ENCODE measurements at regions not wholly inside any gene's neighbourhood (a gene's known extent, or its start where the extent isn't known, plus 50 kb on each side); places are given as distances from the start of the nearest gene placed in this dataset.

DNA sequence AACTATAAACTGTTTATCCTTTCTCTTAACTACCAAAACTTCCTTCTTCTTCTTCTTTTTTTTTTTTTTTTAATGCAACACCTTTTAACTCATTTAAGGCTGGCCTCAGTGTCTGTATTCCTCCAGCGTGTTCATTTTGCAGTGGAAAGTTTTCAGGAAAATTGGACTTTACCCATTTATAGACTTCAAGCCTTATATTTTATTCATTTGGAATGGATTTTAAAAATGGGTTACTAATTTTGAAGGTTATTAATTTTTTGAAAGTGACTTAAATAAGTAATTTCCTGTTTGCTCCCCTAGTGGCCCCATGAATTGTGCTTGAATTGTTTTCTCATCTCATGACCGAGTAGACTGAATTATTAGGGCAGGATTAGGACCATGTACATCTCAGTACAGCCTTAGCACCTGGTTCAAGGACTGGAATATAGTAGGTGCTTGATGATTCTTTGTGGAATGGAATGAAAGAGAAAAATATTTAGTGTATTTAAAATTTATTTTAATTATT, 282.7 kb downstream of the ANKRD50 start:
- Histone ChIP-seq H3K4me3 (ENCODE audit: low read depth, low read length, poor library complexity, severe bottlenecking) (no peak overlapping the region), H3K9me3 (ENCODE audit: low read length) (no peaks in the 10 kb centered on the region), H2AFZ (ENCODE audit: low read length) (no peak overlapping the region), H3K79me2 (ENCODE audit: insufficient read depth, low read depth, low read length) (no peaks in the 10 kb centered on the region), H3K36me3 (ENCODE audit: insufficient read depth, low read length) (no peaks in the 10 kb centered on the region), H4K20me1 (ENCODE audit: insufficient read depth, low read length) (no peaks in the 10 kb centered on the region), H3K4me2 (ENCODE audit: low read length) (no peak overlapping the region), H3K9me2 (ENCODE audit: insufficient read depth, low read length) (no peaks in the 10 kb centered on the region), H3K4me1 (ENCODE audit: insufficient read depth, low read length, poor library complexity, severe bottlenecking) (no peaks in the 10 kb centered on the region), H3K27ac (ENCODE audit: low read depth, low read length, poor library complexity, severe bottlenecking) (no peak overlapping the region)
- POLR2A ChIA-PET = interaction anchor here (0.7 kb wide), 1 partner anchor 1835 kb away, joined by 3 read pairs; no protein-coding TSS in a partner anchor
- DNase-seq (ENCODE audit: low spot score) = no peak
- TF ChIP-seq EZH2phosphoT487 (IDR thresholded peaks at IDR 0.05; ENCODE audit: borderline replicate concordance, low read depth, low read length) = no peak
- TF ChIP-seq, protein P1, sequence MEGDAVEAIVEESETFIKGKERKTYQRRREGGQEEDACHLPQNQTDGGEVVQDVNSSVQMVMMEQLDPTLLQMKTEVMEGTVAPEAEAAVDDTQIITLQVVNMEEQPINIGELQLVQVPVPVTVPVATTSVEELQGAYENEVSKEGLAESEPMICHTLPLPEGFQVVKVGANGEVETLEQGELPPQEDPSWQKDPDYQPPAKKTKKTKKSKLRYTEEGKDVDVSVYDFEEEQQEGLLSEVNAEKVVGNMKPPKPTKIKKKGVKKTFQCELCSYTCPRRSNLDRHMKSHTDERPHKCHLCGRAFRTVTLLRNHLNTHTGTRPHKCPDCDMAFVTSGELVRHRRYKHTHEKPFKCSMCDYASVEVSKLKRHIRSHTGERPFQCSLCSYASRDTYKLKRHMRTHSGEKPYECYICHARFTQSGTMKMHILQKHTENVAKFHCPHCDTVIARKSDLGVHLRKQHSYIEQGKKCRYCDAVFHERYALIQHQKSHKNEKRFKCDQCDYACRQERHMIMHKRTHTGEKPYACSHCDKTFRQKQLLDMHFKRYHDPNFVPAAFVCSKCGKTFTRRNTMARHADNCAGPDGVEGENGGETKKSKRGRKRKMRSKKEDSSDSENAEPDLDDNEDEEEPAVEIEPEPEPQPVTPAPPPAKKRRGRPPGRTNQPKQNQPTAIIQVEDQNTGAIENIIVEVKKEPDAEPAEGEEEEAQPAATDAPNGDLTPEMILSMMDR (conservative IDR thresholded peaks at IDR 0.05; ENCODE audit: low read length) = no peak
- no TSS peak for BruUV-seq (replicated peaks)
- intact Hi-C loops (cut with micrococcal nuclease; ENCODE audit: unreplicated experiment) = no loop called here
- CTCF ChIA-PET (ENCODE audit: unreplicated experiment) = no interaction called here

DNA sequence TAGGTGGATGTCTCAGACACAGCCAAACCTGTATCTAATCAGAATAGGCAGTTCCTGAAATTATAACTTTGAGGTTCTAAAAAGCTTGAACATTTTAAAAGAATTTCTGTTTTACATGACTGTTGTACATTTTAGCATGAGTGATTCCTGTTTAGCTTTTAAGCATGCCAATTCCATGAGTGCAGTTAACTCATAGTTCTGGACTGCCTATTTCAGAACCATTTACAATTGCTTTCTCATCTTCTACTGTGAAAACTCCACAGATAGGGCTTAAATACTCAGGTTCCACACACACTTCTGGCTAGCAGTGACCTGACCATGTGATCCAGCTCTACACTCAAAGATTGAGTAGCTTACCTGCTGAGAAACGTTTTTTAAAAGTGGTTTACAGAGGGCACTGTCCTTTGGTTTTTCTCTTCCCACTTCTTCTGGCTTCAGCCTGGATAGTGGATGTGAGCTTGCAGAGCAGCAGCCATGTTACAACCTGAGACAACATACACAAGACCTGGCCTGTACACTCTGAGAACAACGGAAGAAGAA, 280.8 kb downstream of the ANKRD50 start:
- TF ChIP-seq EZH2phosphoT487 (IDR thresholded peaks at IDR 0.05; ENCODE audit: borderline replicate concordance, low read depth, low read length) = no peak
- intact Hi-C loops (cut with micrococcal nuclease; ENCODE audit: unreplicated experiment) = no loop called here
- ChIA-PET CTCF (ENCODE audit: unreplicated experiment) (no interaction called here), POLR2A (no interaction called here)
- no peaks in the 10 kb centered on the region for H3K36me3 ChIP-seq (ENCODE audit: insufficient read depth, low read length)
- no peaks in the 10 kb centered on the region for H3K9me2 ChIP-seq (ENCODE audit: insufficient read depth, low read length)
- no peak for DNase-seq (ENCODE audit: low spot score)
- H3K27ac ChIP-seq (ENCODE audit: low read depth, low read length, poor library complexity, severe bottlenecking) = no peak overlapping the region
- no peaks in the 10 kb centered on the region for H3K79me2 ChIP-seq (ENCODE audit: insufficient read depth, low read depth, low read length)
- H3K4me3 ChIP-seq (ENCODE audit: low read depth, low read length, poor library complexity, severe bottlenecking) = no peak overlapping the region
- H3K4me2 ChIP-seq (ENCODE audit: low read length) = no peak overlapping the region
- no peaks in the 10 kb centered on the region for H4K20me1 ChIP-seq (ENCODE audit: insufficient read depth, low read length)
- H3K4me1 ChIP-seq (ENCODE audit: insufficient read depth, low read length, poor library complexity, severe bottlenecking) = no peaks in the 10 kb centered on the region
- no peaks in the 10 kb centered on the region for H3K9me3 ChIP-seq (ENCODE audit: low read length)
- no peak overlapping the region for H2AFZ ChIP-seq (ENCODE audit: low read length)
- BruUV-seq (replicated peaks) = no TSS peak

DNA sequence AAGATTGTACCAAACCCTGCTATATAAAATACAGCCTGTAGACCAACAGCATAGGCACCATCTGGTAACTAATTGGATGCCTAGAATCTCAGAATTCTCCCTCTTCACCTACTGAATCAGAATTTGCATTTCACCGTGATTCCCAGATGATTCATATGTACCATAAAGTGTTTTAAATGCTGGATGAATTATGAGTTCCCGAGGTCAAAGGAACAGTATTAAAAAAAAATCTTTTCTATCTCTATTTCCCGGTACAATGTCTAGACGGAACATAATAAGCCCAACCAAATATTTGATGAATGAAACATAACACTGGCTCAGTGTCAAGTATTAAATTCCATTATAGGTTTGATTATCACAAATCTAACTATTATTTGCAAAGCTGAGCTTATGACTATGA, 280.0 kb downstream of the ANKRD50 start:
- intact Hi-C loops (cut with micrococcal nuclease; ENCODE audit: unreplicated experiment) = no loop called here
- H2AFZ ChIP-seq (ENCODE audit: low read length) = no peak overlapping the region
- H3K4me2 ChIP-seq (ENCODE audit: low read length) = no peak overlapping the region
- DNase-seq (ENCODE audit: low spot score) = no peak
- BruUV-seq (replicated peaks) = no TSS peak
- no peaks in the 10 kb centered on the region for H3K79me2 ChIP-seq (ENCODE audit: insufficient read depth, low read depth, low read length)
- no peaks in the 10 kb centered on the region for H3K36me3 ChIP-seq (ENCODE audit: insufficient read depth, low read length)
- ChIA-PET CTCF (ENCODE audit: unreplicated experiment) (no interaction called here), POLR2A (interaction anchor here (0.6 kb wide), 1 partner anchor 1978 kb away, joined by 3 read pairs; no protein-coding TSS in a partner anchor)
- H3K9me3 ChIP-seq (ENCODE audit: low read length) = no peaks in the 10 kb centered on the region
- no peak overlapping the region for H3K27ac ChIP-seq (ENCODE audit: low read depth, low read length, poor library complexity, severe bottlenecking)
- H3K4me1 ChIP-seq (ENCODE audit: insufficient read depth, low read length, poor library complexity, severe bottlenecking) = no peaks in the 10 kb centered on the region
- no peak for TF ChIP-seq EZH2phosphoT487 (IDR thresholded peaks at IDR 0.05; ENCODE audit: borderline replicate concordance, low read depth, low read length)
- TF ChIP-seq, protein P1 (conservative IDR thresholded peaks at IDR 0.05; ENCODE audit: low read length) = no peak
- no peaks in the 10 kb centered on the region for H3K9me2 ChIP-seq (ENCODE audit: insufficient read depth, low read length)
- no peaks in the 10 kb centered on the region for H4K20me1 ChIP-seq (ENCODE audit: insufficient read depth, low read length)
- no peak overlapping the region for H3K4me3 ChIP-seq (ENCODE audit: low read depth, low read length, poor library complexity, severe bottlenecking)

All from OCI-LY7 (cell line).